ENCODE measurements at regions not wholly inside any gene's neighbourhood (a gene's known extent, or its start where the extent isn't known, plus 50 kb on each side); places are given as distances from the start of the nearest gene placed in this dataset.

DNA sequence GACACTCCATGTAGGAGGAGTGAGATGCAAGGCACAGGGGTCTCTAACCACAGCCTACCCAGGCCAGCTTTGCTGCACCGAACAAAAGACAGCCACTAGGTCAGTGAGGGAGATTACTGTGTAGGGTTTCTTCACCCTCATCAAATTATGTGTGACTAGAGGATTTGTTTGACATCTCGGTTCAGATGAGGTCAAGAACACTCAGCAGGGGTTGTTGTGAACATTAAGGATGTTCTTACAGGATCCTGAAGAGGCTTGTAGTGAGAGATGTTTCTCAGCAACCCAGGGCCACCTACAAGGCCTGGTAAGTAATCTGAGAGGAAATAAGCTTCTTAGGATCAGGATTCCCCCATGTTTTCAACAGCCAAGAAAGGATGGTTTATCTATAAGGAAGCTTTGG lies 202.1 kb downstream of the NXPE2 start:
- no peak overlapping the region for H3K4me2 ChIP-seq (ENCODE audit: low read length)
- peak; percentile 5 for DNase-seq
- no peak overlapping the region for H2AK5ac ChIP-seq (ENCODE audit: low read length)
- no peaks in the 10 kb centered on the region for H3K36me3 ChIP-seq (ENCODE audit: control insufficient read depth, insufficient read depth, low read length)
- H3K4me3 ChIP-seq (ENCODE audit: low read length), result no peak overlapping the region
- H4K8ac ChIP-seq (ENCODE audit: low read depth, low read length), result no peak overlapping the region
- H3K18ac ChIP-seq (ENCODE audit: low read length), result no peak overlapping the region
- no peak overlapping the region for H3K23ac ChIP-seq (ENCODE audit: low read length)
- no peaks in the 10 kb centered on the region for H3K4me1 ChIP-seq (ENCODE audit: control insufficient read depth, low read depth, low read length)
- H3K56ac ChIP-seq (ENCODE audit: low read length), result no peak overlapping the region
- H2BK5ac ChIP-seq (ENCODE audit: low read length), result no peak overlapping the region
- no peak overlapping the region for H3K27ac ChIP-seq (ENCODE audit: low read depth, low read length)
- H4K5ac ChIP-seq (ENCODE audit: low read length), result no peak overlapping the region
- no CpG with 5 or more reads among the region's 2 CpGs for WGBS (ENCODE audit: extremely low coverage, insufficient coverage, low lambda C conversion rate)
- no peaks in the 10 kb centered on the region for H3K79me1 ChIP-seq (ENCODE audit: low read length)
- no peak overlapping the region for H3K4ac ChIP-seq (ENCODE audit: low read depth, low read length)
- H2BK120ac ChIP-seq (ENCODE audit: low read depth, low read length), result no peak overlapping the region
- H3K27me3 ChIP-seq (ENCODE audit: insufficient read depth, low read length, poor library complexity), result no peaks in the 10 kb centered on the region
- no peaks in the 10 kb centered on the region for H3K79me2 ChIP-seq (ENCODE audit: control insufficient read depth, insufficient read depth, low read length)
- no peak overlapping the region for H2BK15ac ChIP-seq (replicated peaks; ENCODE audit: low read depth)
- no peak overlapping the region for H3K9ac ChIP-seq (ENCODE audit: low read length)

DNA sequence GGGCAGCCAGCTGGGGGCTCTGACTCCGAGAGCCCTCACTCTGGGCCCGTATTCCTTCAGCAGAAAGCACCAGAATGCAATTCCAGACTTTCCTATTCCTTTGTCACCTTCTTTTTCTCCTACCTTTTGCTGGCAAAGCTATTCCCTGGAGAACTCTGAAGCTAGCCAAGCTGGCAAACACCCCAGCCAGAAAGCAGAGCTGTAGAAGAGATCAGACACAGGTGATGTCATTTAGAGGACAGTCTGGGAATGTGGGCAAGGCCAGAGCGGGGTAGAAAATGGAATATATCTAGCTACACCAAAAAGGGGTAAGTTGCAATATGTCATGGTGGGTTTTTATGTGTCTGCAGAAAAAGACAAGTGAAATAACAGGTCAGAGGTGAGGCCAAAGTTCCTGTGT lies 205.1 kb downstream of the NXPE2 start:
- no peaks in the 10 kb centered on the region for H3K4me1 ChIP-seq (ENCODE audit: control insufficient read depth, low read depth, low read length)
- no peaks in the 10 kb centered on the region for H3K79me2 ChIP-seq (ENCODE audit: control insufficient read depth, insufficient read depth, low read length)
- H2BK5ac ChIP-seq (ENCODE audit: low read length), result no peak overlapping the region
- no peak overlapping the region for H3K4me2 ChIP-seq (ENCODE audit: low read length)
- H3K56ac ChIP-seq (ENCODE audit: low read length), result no peak overlapping the region
- no peaks in the 10 kb centered on the region for H3K27me3 ChIP-seq (ENCODE audit: insufficient read depth, low read length, poor library complexity)
- H3K9ac ChIP-seq (ENCODE audit: low read length), result no peak overlapping the region
- no peak overlapping the region for H3K23ac ChIP-seq (ENCODE audit: low read length)
- H2BK120ac ChIP-seq (ENCODE audit: low read depth, low read length), result no peak overlapping the region
- no peak overlapping the region for H2AK5ac ChIP-seq (ENCODE audit: low read length)
- no peak overlapping the region for H3K4ac ChIP-seq (ENCODE audit: low read depth, low read length)
- no peaks in the 10 kb centered on the region for H3K36me3 ChIP-seq (ENCODE audit: control insufficient read depth, insufficient read depth, low read length)
- no peak overlapping the region for H3K4me3 ChIP-seq (ENCODE audit: low read length)
- no peak overlapping the region for H2BK15ac ChIP-seq (replicated peaks; ENCODE audit: low read depth)
- H4K8ac ChIP-seq (ENCODE audit: low read depth, low read length), result no peak overlapping the region
- H4K5ac ChIP-seq (ENCODE audit: low read length), result no peak overlapping the region
- WGBS (ENCODE audit: extremely low coverage, insufficient coverage, low lambda C conversion rate), result no CpG with 5 or more reads among the region's 3 CpGs
- H3K18ac ChIP-seq (ENCODE audit: low read length), result no peak overlapping the region
- H3K27ac ChIP-seq (ENCODE audit: low read depth, low read length), result no peak overlapping the region
- H3K79me1 ChIP-seq (ENCODE audit: low read length), result no peaks in the 10 kb centered on the region
- no peak for DNase-seq

DNA sequence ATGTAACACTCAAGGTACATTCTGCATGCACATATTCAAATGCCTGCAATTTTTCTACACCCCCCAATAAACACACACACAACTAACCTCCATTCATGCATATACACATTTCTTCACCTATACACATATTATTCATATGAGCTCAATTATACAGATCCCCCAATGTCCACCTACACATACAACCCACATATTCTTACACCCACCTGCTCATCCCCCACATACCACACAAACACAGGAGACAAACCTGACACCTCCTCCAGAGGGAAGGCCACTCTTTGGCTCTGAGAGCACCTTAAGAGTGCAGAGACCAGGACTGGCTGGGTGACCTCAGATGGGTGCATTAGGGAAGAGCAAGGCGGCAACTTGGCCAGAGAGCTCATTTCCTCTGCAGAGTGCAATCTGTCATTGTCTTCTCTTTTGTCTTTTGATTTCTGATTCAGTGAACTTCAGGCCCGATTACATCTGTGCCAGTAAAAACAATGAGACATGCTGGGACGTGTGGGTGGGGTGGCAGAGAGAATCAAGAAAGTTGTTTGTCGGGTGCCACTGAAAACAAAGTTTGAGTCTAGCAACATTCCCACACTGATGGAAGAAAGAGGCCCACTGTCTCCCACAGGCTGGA lies 208.4 kb downstream of the NXPE2 start:
- no peak overlapping the region for H2BK15ac ChIP-seq (replicated peaks; ENCODE audit: low read depth)
- H3K4me2 ChIP-seq (ENCODE audit: low read length), result no peak overlapping the region
- no peak overlapping the region for H3K9ac ChIP-seq (ENCODE audit: low read length)
- H3K4ac ChIP-seq (ENCODE audit: low read depth, low read length), result no peak overlapping the region
- WGBS (ENCODE audit: extremely low coverage, insufficient coverage, low lambda C conversion rate), result no CpG with 5 or more reads among the region's 4 CpGs
- H3K4me3 ChIP-seq (ENCODE audit: low read length), result no peak overlapping the region
- no peak overlapping the region for H2BK120ac ChIP-seq (ENCODE audit: low read depth, low read length)
- no peak overlapping the region for H3K18ac ChIP-seq (ENCODE audit: low read length)
- no peaks in the 10 kb centered on the region for H3K79me1 ChIP-seq (ENCODE audit: low read length)
- DNase-seq, result no peak
- no peak overlapping the region for H4K8ac ChIP-seq (ENCODE audit: low read depth, low read length)
- no peaks in the 10 kb centered on the region for H3K27me3 ChIP-seq (ENCODE audit: insufficient read depth, low read length, poor library complexity)
- H3K79me2 ChIP-seq (ENCODE audit: control insufficient read depth, insufficient read depth, low read length), result no peaks in the 10 kb centered on the region
- no peaks in the 10 kb centered on the region for H3K36me3 ChIP-seq (ENCODE audit: control insufficient read depth, insufficient read depth, low read length)
- no peaks in the 10 kb centered on the region for H3K4me1 ChIP-seq (ENCODE audit: control insufficient read depth, low read depth, low read length)
- no peak overlapping the region for H4K5ac ChIP-seq (ENCODE audit: low read length)
- H3K27ac ChIP-seq (ENCODE audit: low read depth, low read length), result no peak overlapping the region
- H3K23ac ChIP-seq (ENCODE audit: low read length), result no peak overlapping the region
- no peak overlapping the region for H3K56ac ChIP-seq (ENCODE audit: low read length)
- H2BK5ac ChIP-seq (ENCODE audit: low read length), result no peak overlapping the region
- no peak overlapping the region for H2AK5ac ChIP-seq (ENCODE audit: low read length)

DNA sequence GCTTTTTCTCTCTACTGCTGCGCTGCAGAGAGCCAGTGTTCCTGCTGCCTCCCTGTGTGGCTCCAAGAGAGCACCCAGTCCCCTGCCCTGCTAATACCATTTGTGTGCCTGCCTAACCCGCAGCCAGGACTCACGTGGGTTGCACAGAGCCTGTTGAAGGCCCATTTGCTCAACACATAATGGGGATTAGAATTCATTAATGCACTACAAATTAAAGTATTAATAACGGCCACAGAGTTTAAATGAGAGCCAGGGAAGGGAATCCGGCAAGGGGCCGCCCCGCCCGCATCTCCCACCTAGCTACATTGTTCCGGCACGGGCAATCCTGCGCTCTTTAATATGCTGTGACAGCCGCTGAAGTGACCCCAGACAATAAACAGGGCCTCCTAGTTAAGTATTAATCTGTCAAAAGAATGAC lies 211.3 kb downstream of the NXPE2 start:
- H3K36me3 ChIP-seq (ENCODE audit: control insufficient read depth, insufficient read depth, low read length), result no peaks in the 10 kb centered on the region
- no peak overlapping the region for H3K4me2 ChIP-seq (ENCODE audit: low read length)
- H3K79me1 ChIP-seq (ENCODE audit: low read length), result no peaks in the 10 kb centered on the region
- no peak overlapping the region for H3K9ac ChIP-seq (ENCODE audit: low read length)
- H3K27ac ChIP-seq (ENCODE audit: low read depth, low read length), result no peak overlapping the region
- H3K4me1 ChIP-seq (ENCODE audit: control insufficient read depth, low read depth, low read length), result no peaks in the 10 kb centered on the region
- H2BK5ac ChIP-seq (ENCODE audit: low read length), result no peak overlapping the region
- no peak for DNase-seq
- H4K5ac ChIP-seq (ENCODE audit: low read length), result no peak overlapping the region
- WGBS (ENCODE audit: extremely low coverage, insufficient coverage, low lambda C conversion rate), result no CpG with 5 or more reads among the region's 12 CpGs
- no peak overlapping the region for H3K18ac ChIP-seq (ENCODE audit: low read length)
- H2AK5ac ChIP-seq (ENCODE audit: low read length), result no peak overlapping the region
- no peaks in the 10 kb centered on the region for H3K79me2 ChIP-seq (ENCODE audit: control insufficient read depth, insufficient read depth, low read length)
- H2BK120ac ChIP-seq (ENCODE audit: low read depth, low read length), result no peak overlapping the region
- no peak overlapping the region for H2BK15ac ChIP-seq (replicated peaks; ENCODE audit: low read depth)
- no peak overlapping the region for H3K23ac ChIP-seq (ENCODE audit: low read length)
- H4K8ac ChIP-seq (ENCODE audit: low read depth, low read length), result no peak overlapping the region
- no peaks in the 10 kb centered on the region for H3K27me3 ChIP-seq (ENCODE audit: insufficient read depth, low read length, poor library complexity)
- no peak overlapping the region for H3K4me3 ChIP-seq (ENCODE audit: low read length)
- no peak overlapping the region for H3K4ac ChIP-seq (ENCODE audit: low read depth, low read length)
- H3K56ac ChIP-seq (ENCODE audit: low read length), result no peak overlapping the region

DNA sequence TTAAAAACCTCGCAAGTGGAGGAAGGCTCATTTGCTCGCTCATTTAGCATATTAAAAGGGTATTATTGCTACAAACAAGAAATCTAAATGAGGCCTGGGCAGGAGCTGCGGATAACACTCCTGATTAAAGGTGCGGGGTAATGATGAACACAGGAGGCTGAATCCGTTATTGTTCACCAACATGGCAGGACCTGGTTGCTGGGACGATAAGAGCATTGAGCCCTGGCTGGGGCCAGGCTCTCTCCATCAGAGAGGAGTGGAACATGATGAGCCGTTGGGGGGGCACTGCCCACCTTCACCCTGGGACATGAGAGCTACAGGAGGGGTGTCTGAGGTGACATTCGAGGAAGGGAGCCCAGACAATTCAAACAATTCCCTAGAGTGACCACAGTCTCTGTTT lies 211.7 kb downstream of the NXPE2 start:
- Histone ChIP-seq H3K4me3 (ENCODE audit: low read length) (no peak overlapping the region), H3K79me2 (ENCODE audit: control insufficient read depth, insufficient read depth, low read length) (no peaks in the 10 kb centered on the region), H2BK5ac (ENCODE audit: low read length) (no peak overlapping the region), H3K4me2 (ENCODE audit: low read length) (no peak overlapping the region), H3K18ac (ENCODE audit: low read length) (no peak overlapping the region), H2BK15ac (replicated peaks; ENCODE audit: low read depth) (no peak overlapping the region), H4K8ac (ENCODE audit: low read depth, low read length) (no peak overlapping the region), H3K56ac (ENCODE audit: low read length) (no peak overlapping the region), H3K27ac (ENCODE audit: low read depth, low read length) (no peak overlapping the region), H3K9ac (ENCODE audit: low read length) (no peak overlapping the region), H3K23ac (ENCODE audit: low read length) (no peak overlapping the region), H3K36me3 (ENCODE audit: control insufficient read depth, insufficient read depth, low read length) (no peaks in the 10 kb centered on the region), H4K5ac (ENCODE audit: low read length) (no peak overlapping the region), H2BK120ac (ENCODE audit: low read depth, low read length) (no peak overlapping the region), H3K4ac (ENCODE audit: low read depth, low read length) (no peak overlapping the region), H3K4me1 (ENCODE audit: control insufficient read depth, low read depth, low read length) (no peaks in the 10 kb centered on the region), H3K79me1 (ENCODE audit: low read length) (no peaks in the 10 kb centered on the region), H3K27me3 (ENCODE audit: insufficient read depth, low read length, poor library complexity) (no peaks in the 10 kb centered on the region), H2AK5ac (ENCODE audit: low read length) (no peak overlapping the region)
- no CpG with 5 or more reads among the region's 8 CpGs for WGBS (ENCODE audit: extremely low coverage, insufficient coverage, low lambda C conversion rate)
- DNase-seq, result no peak

DNA sequence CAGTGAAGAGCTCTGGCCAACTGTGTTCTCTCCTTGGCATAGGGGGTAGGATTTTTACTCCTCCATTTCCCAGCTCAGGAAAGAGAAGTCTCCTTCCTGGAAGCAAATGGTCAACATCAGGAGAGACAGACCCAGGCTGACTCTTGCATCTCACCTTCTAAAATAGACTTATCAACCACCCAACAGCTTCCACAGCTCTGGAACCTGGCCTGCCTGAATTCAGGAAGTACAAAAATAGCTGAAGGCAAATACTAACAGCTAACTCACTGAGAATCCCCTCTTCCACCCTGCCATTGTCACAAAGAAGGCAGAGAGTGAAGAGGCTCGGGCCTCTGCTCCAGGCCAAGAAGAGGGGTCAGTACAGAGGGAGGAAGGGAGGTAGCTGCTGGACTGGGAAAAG lies 213.6 kb downstream of the NXPE2 start:
- Histone ChIP-seq H3K79me1 (ENCODE audit: low read length) (no peaks in the 10 kb centered on the region), H3K4me1 (ENCODE audit: control insufficient read depth, low read depth, low read length) (no peaks in the 10 kb centered on the region), H3K56ac (ENCODE audit: low read length) (no peak overlapping the region), H3K27me3 (ENCODE audit: insufficient read depth, low read length, poor library complexity) (no peaks in the 10 kb centered on the region), H4K5ac (ENCODE audit: low read length) (no peak overlapping the region), H3K4me3 (ENCODE audit: low read length) (no peak overlapping the region), H4K8ac (ENCODE audit: low read depth, low read length) (no peak overlapping the region), H3K4ac (ENCODE audit: low read depth, low read length) (no peak overlapping the region), H3K9ac (ENCODE audit: low read length) (no peak overlapping the region), H3K27ac (ENCODE audit: low read depth, low read length) (no peak overlapping the region), H2BK120ac (ENCODE audit: low read depth, low read length) (no peak overlapping the region), H3K23ac (ENCODE audit: low read length) (no peak overlapping the region), H3K18ac (ENCODE audit: low read length) (no peak overlapping the region), H3K79me2 (ENCODE audit: control insufficient read depth, insufficient read depth, low read length) (no peaks in the 10 kb centered on the region), H2BK15ac (replicated peaks; ENCODE audit: low read depth) (no peak overlapping the region), H3K4me2 (ENCODE audit: low read length) (no peak overlapping the region), H3K36me3 (ENCODE audit: control insufficient read depth, insufficient read depth, low read length) (no peaks in the 10 kb centered on the region), H2AK5ac (ENCODE audit: low read length) (no peak overlapping the region), H2BK5ac (ENCODE audit: low read length) (no peak overlapping the region)
- DNase-seq, result no peak
- WGBS (ENCODE audit: extremely low coverage, insufficient coverage, low lambda C conversion rate), result no CpG with 5 or more reads among the region's 1 CpG
